Stomach (tissue), 8 donors: ENCODE measurements at regions not wholly inside any gene's neighbourhood (a gene's known extent, or its start where the extent isn't known, plus 50 kb on each side); places are given as distances from the start of the nearest gene placed in this dataset.
"Not testable (repeated sequence)": the region's sequence is repeated elsewhere in the genome, so short reads cannot be mapped to it uniquely, and the experiment has no call there.

Experiments
- DNase-seq, 2 donors: peaks; one replicate each; pipeline versions ENCODE4 v3.0.0 to v3.0.0-alpha.2; 2013 to 2019
- H3K27ac ChIP-seq, 5 donors: fragments of 200-600 bp in 4 of 5; sonication (generic) in 4 of 5; one replicate each; pipeline ENCODE4 v1.5.1; 2013 to 2019; ENCODE audit warnings: mild to moderate bottlenecking in 1 of 5, moderate library complexity in 1 of 5
- H3K27me3 ChIP-seq, 3 donors: fragments of 200-600 bp; sonication (generic); one replicate each; pipeline ENCODE4 v1.5.1; 2017 to 2019; ENCODE audit warnings: mixed run types in 1 of 3
- H3K36me3 ChIP-seq, 4 donors: fragments of 200-600 bp; sonication (generic); 1 replicate in 3 of 4; 2 replicates in 1 of 4; pipeline ENCODE4 v1.5.1; 2016 to 2019
- H3K4me1 ChIP-seq, 4 donors: fragments of 200-600 bp; sonication (generic); one replicate each; pipeline ENCODE4 v1.5.1; 2016 to 2019
- H3K4me3 ChIP-seq, 4 donors: fragments of 200-600 bp; sonication (generic) in 3 of 4; one replicate each; pipeline ENCODE4 v1.5.1; 2016 to 2019; ENCODE audit warnings: mild to moderate bottlenecking in 1 of 4
- H3K9me3 ChIP-seq, 4 donors: fragments of 200-600 bp; sonication (generic); one replicate each; pipeline ENCODE4 v1.5.1; 2016 to 2019
- CTCF ChIP-seq, 7 experiments: fragments of 450-650 bp in 4 of 7; fragments of 200-600 bp in 3 of 7; sonication (generic) in 3 of 7; IDR thresholded peaks; one replicate each; pipeline ENCODE4 v1.5.1; 2016 to 2019; ENCODE audit warnings: antibody characterized with exemption in 7 of 7, control low read depth in 2 of 7, mild to moderate bottlenecking in 1 of 7
- EP300 ChIP-seq: sonication (generic); formaldehyde crosslinking; IDR thresholded peaks from one replicate; pipeline ENCODE4 v1.6.1; 2017; ENCODE audit warnings: antibody characterized with exemption
- POLR2A ChIP-seq, 4 donors: fragments of 450-650 bp; IDR thresholded peaks; one replicate each; pipeline ENCODE4 v1.6.1; 2016; ENCODE audit warnings: antibody characterized with exemption in 4 of 4, control low read depth in 2 of 4, mild to moderate bottlenecking in 1 of 4, moderate library complexity in 1 of 4
- POLR2AphosphoS5 ChIP-seq, 3 donors: sonication (generic); formaldehyde crosslinking; IDR thresholded peaks; one replicate each; pipeline ENCODE4 v1.6.1; 2016; ENCODE audit warnings: antibody characterized with exemption in 3 of 3
- WGBS, 5 donors: extraction: QIAGEN DNeasy Blood & Tissue Kit in 3 of 5; methylation state at CpG; one replicate each; pipeline versions ENCODE4 v1.1.5 to v1.1.7; 2013 to 2018; 5-methylcytosine and 5-hydroxymethylcytosine counted together
- intact Hi-C: fragments of 100-400 bp; cut with DNase I; formaldehyde crosslinking; loops from one replicate; pipeline ENCODE4 v1.15.1; 2023; ENCODE audit warnings: low total_unique reads
- donor health status: healthy with polysubstance abuse.
- donor health status: Bipolar disorder and iron deficiency.
- donor health status: healthy.

DNA sequence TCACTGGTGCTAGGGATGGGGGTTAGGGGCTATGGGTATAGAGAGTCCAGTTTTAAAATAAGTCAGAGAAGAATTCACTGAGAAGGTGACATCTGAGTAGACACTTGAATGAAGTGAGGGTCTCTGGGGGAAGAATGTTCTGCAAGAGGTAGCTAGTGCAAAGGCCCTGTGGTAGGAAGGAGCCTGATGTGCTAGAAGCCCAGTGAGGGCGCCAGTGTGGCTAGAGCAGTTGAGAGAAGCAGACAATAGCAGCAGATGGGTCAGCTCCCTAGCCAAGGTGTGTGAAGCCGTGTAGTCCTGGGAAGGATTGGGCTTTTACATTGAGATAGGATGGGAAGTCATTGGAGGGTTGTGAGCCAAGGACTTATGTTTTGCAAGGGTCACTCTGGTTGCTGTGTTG lies 105.8 kb upstream of the PELI1 start:
- DNase-seq = no peak
- intact Hi-C loops = no loop called here

GRCh38 chr2:64250751-64251423 lies 106.7 kb upstream of the PELI1 start:
- Histone ChIP-seq H3K9me3 (no peaks in the 10 kb centered on the region), H3K4me1 (peaks cover 0 to 8% (median 0%) of the 10 kb centered on the region in 4 donors), H3K4me3 (no peak overlapping the region), H3K27me3 (no peaks in the 10 kb centered on the region), H3K36me3 (no peaks in the 10 kb centered on the region), H3K27ac (no peak overlapping the region)
- WGBS, 5 donors = 87 to 96% (median 92%) methylated on average over 7 of the region's 7 CpGs
- TF ChIP-seq EP300 (no peak), POLR2AphosphoS5 (IDR thresholded peaks at IDR 0.05) (no peak), POLR2A (IDR thresholded peaks at IDR 0.05) (no peak), CTCF (IDR thresholded peaks at IDR 0.05) (no peak)
- intact Hi-C loops = no loop called here
- no peak for DNase-seq

More for the DNA sequence above, 105.8 kb upstream of the PELI1 start:
- H3K36me3 ChIP-seq = no peaks in the 10 kb centered on the region
- H3K4me3 ChIP-seq = no peak overlapping the region
- TF ChIP-seq CTCF (IDR thresholded peaks at IDR 0.05) (no peak), POLR2A (IDR thresholded peaks at IDR 0.05) (no peak), EP300 (no peak)
- no peaks in the 10 kb centered on the region for H3K9me3 ChIP-seq
- 89 to 94% (median 92%) methylated on average over 2 of the region's 2 CpGs for WGBS, 5 donors
- H3K27me3 ChIP-seq = no peaks in the 10 kb centered on the region
- no peak overlapping the region for H3K27ac ChIP-seq
- H3K4me1 ChIP-seq = peaks cover 0 to 8% (median 0%) of the 10 kb centered on the region in 4 donors

DNA sequence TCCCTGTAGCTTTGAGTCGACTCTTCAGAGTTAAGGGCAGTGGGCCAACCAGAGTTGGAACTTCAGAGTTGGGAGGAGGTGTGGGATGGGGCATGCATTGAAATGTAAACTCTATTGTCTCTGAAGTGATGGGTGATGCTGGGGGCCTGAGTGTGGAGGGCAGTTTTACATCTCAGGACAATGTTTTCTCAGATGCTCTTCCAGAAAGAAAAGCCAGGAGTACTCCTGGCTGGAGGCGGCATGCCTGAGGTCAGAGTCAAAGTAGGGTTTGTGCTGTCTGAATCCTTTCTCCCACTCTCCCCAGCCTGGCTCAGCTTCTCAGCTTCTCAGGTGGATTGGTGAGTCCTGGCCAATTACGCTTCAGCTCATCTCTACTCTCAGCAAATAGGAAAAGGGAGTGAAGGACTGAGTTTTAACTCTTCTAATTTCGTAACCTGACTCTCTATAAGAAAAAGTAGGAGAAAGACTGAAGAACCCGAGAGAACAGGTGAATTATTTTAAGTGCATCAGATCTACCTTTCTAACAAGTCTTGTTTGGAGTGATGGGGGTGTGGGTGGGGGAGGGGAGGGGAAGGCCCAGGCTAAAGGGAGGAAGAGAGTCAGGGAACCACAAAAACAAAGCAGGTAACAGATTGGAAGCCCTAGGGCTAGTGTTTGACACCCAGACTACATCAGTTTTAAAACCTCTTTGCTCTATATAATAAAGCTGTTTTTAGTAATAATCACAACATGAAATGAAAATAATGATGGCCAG lies 107.5 kb upstream of the PELI1 start:
- Histone ChIP-seq H3K4me3 (no peak overlapping the region), H3K4me1 (peaks cover 0 to 8% (median 0%) of the 10 kb centered on the region in 4 donors), H3K27me3 (no peaks in the 10 kb centered on the region), H3K9me3 (no peaks in the 10 kb centered on the region), H3K36me3 (no peaks in the 10 kb centered on the region), H3K27ac (no peak overlapping the region)
- no peak for TF ChIP-seq POLR2A (IDR thresholded peaks at IDR 0.05)
- no peak for TF ChIP-seq CTCF (IDR thresholded peaks at IDR 0.05)
- TF ChIP-seq POLR2AphosphoS5 (IDR thresholded peaks at IDR 0.05) = no peak
- TF ChIP-seq EP300 = no peak
- 79 to 92% (median 81%) methylated on average over 5 of the region's 5 CpGs for WGBS, 5 donors
- intact Hi-C loops = no loop called here
- no peak for DNase-seq

GRCh38 chr2:64252251-64252978 lies 108.2 kb upstream of the PELI1 start:
- H3K36me3 ChIP-seq, intact Hi-C loops, DNase-seq, H3K4me1 ChIP-seq, H3K9me3 ChIP-seq, H3K4me3 ChIP-seq, H3K27ac ChIP-seq, H3K27me3 ChIP-seq: not testable (repeated sequence)
- 88 to 99% (median 89%) methylated on average over 9 to 11 of the region's 11 CpGs for WGBS, 5 donors

- H3K27me3 ChIP-seq, H3K27ac ChIP-seq, intact Hi-C loops, DNase-seq, H3K4me3 ChIP-seq, H3K9me3 ChIP-seq, H3K4me1 ChIP-seq, H3K36me3 ChIP-seq: not testable (repeated sequence)
- WGBS, 5 donors = 47 to 77% (median 62%) methylated on average over 6 to 9 of the region's 9 CpGs
Observed at GRCh38 chr2:64253421-64253820, 109.2 kb upstream of the PELI1 start.
